ENCODE measurements at regions not wholly inside any gene's neighbourhood (a gene's known extent, or its start where the extent isn't known, plus 50 kb on each side); places are given as distances from the start of the nearest gene placed in this dataset.
"Not testable (repeated sequence)": the region's sequence is repeated elsewhere in the genome, so short reads cannot be mapped to it uniquely, and the experiment has no call there.

GRCh38 chr4:49321511-49322300 lies 335.6 kb downstream of the CWH43 start:
- TF ChIP-seq CTCF (IDR thresholded peaks at IDR 0.05; ENCODE audit: poor library complexity, severe bottlenecking); SMC3 (conservative IDR thresholded peaks at IDR 0.05; ENCODE audit: poor library complexity); REST (IDR thresholded peaks at IDR 0.05; ENCODE audit: borderline replicate concordance): not testable (repeated sequence)

Data from neural cell (in vitro differentiated cells).